ENCODE measurements at regions not wholly inside any gene's neighbourhood (a gene's known extent, or its start where the extent isn't known, plus 50 kb on each side); places are given as distances from the start of the nearest gene placed in this dataset.

DNA sequence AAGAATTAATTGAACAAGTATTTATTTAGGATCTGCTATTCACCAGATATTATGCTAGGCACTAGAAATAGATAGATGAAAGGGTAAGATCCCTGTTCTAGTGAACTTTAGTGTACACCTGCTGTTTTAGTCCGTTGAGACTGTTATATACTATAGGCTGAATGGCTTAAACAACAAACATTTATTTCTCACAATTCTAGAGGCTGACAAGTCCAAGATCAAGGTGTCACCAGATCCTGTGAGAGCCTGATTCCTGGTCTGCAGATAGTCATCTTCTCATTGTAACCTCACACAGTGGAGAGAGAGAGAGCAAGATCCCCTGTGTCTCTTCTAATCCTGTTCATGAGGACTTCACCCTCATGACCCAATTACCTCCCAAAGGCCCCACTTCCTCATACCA lies 281.4 kb upstream of the KCNH8 start (continued):
- no peak for TF ChIP-seq GABPA (IDR thresholded peaks at IDR 0.05; ENCODE audit: borderline replicate concordance, insufficient read depth, low read length)
- TF ChIP-seq CHD2 (IDR thresholded peaks at IDR 0.05; ENCODE audit: low read length), result no peak
- TF ChIP-seq, protein P1, sequence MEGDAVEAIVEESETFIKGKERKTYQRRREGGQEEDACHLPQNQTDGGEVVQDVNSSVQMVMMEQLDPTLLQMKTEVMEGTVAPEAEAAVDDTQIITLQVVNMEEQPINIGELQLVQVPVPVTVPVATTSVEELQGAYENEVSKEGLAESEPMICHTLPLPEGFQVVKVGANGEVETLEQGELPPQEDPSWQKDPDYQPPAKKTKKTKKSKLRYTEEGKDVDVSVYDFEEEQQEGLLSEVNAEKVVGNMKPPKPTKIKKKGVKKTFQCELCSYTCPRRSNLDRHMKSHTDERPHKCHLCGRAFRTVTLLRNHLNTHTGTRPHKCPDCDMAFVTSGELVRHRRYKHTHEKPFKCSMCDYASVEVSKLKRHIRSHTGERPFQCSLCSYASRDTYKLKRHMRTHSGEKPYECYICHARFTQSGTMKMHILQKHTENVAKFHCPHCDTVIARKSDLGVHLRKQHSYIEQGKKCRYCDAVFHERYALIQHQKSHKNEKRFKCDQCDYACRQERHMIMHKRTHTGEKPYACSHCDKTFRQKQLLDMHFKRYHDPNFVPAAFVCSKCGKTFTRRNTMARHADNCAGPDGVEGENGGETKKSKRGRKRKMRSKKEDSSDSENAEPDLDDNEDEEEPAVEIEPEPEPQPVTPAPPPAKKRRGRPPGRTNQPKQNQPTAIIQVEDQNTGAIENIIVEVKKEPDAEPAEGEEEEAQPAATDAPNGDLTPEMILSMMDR (IDR thresholded peaks at IDR 0.05; ENCODE audit: control extremely low read depth in 1 of 3, insufficient read depth in 1 of 3, low read depth in 1 of 3, low read length in 3 of 3), result no peak
- TF ChIP-seq CTBP2 (IDR thresholded peaks at IDR 0.05; ENCODE audit: borderline replicate concordance, insufficient read depth, insufficient read length, low read length), result no peak
- TF ChIP-seq CBX8 (IDR thresholded peaks at IDR 0.05; ENCODE audit: borderline replicate concordance, low read depth, low read length), result no peak

All from H1 (cell line).